Vagina (tissue), 2 donors: ENCODE measurements at regions not wholly inside any gene's neighbourhood (a gene's known extent, or its start where the extent isn't known, plus 50 kb on each side); places are given as distances from the start of the nearest gene placed in this dataset.

Experiments used
- CTCF ChIP-seq, 3 experiments: fragments of 450-650 bp in 2 of 3; fragments of 200-600 bp in 1 of 3; sonication (generic) in 1 of 3; IDR thresholded peaks; one replicate each; pipeline ENCODE4 v1.5.1; 2017 to 2019; ENCODE audit warnings: antibody characterized with exemption in 3 of 3, mild to moderate bottlenecking in 2 of 3, moderate library complexity in 2 of 3
- POLR2A ChIP-seq, 2 donors: fragments of 450-650 bp; IDR thresholded peaks; one replicate each; pipeline ENCODE4 v1.6.1; 2017; ENCODE audit warnings: antibody characterized with exemption in 2 of 2, mild to moderate bottlenecking in 2 of 2, moderate library complexity in 2 of 2

GRCh38 chr2:224181534-224182155 lies 142.6 kb upstream of the SERPINE2 start:
- no peak for TF ChIP-seq CTCF (IDR thresholded peaks at IDR 0.05)
- TF ChIP-seq POLR2A (IDR thresholded peaks at IDR 0.05), result no peak
